DND-41 (cell line): ENCODE measurements at regions not wholly inside any gene's neighbourhood (a gene's known extent, or its start where the extent isn't known, plus 50 kb on each side); places are given as distances from the start of the nearest gene placed in this dataset.

Source experiments
- ATAC-seq: fragments of 200-7000 bp; cut with Tn5 transposase; 3 replicates; pipeline ENCODE4 v1.9.1; 2021; ENCODE audit warnings: low read depth; ENCODE audit not compliant: insufficient read depth
- DNase-seq: peaks from one replicate; pipeline ENCODE4 v3.0.0-alpha.2; 2020
- H2AFZ ChIP-seq: 2 replicates; pipeline ENCODE4 v1.6.0; 2012; ENCODE audit warnings: low read depth, low read length
- H3K27ac ChIP-seq: 2 replicates; pipeline ENCODE4 v1.5.1; 2012; ENCODE audit warnings: low read length, inconsistent platforms
- H3K27me3 ChIP-seq: fragments of 200-600 bp; sonication (generic); 2 replicates; pipeline ENCODE4 v1.6.0; 2012; ENCODE audit warnings: low read length, mild to moderate bottlenecking, inconsistent platforms; ENCODE audit not compliant: insufficient read depth, poor library complexity
- H3K36me3 ChIP-seq: 2 replicates; pipeline ENCODE4 v1.5.1; 2012; ENCODE audit warnings: low read length, inconsistent platforms; ENCODE audit not compliant: insufficient read depth
- H3K4me1 ChIP-seq: 2 replicates; pipeline ENCODE4 v1.5.1; 2012; ENCODE audit warnings: mild to moderate bottlenecking, low read length; ENCODE audit not compliant: insufficient read depth
- H3K4me2 ChIP-seq: 2 replicates; pipeline ENCODE4 v1.6.0; 2012; ENCODE audit warnings: mild to moderate bottlenecking, moderate library complexity, low read length, inconsistent platforms; ENCODE audit not compliant: insufficient read depth
- H3K4me3 ChIP-seq, 2 experiments: fragments of 200-600 bp in 1 of 2; shearing (Covaris generic) in 1 of 2; 2 replicates each; pipeline ENCODE4 v1.5.1; 2012 to 2016; ENCODE audit warnings: inconsistent platforms in 2 of 2, low read length in 2 of 2, mild to moderate bottlenecking in 2 of 2, low read depth in 1 of 2, moderate library complexity in 1 of 2
- H3K79me2 ChIP-seq: 2 replicates; pipeline ENCODE4 v1.6.0; 2012; ENCODE audit warnings: low read length, inconsistent platforms; ENCODE audit not compliant: insufficient read depth
- H3K9ac ChIP-seq: 2 replicates; pipeline ENCODE4 v1.6.0; 2012; ENCODE audit warnings: low read depth, mild to moderate bottlenecking, inconsistent platforms, low read length, moderate library complexity
- H3K9me3 ChIP-seq: 2 replicates; pipeline ENCODE4 v1.5.1; 2012; ENCODE audit warnings: low read length, moderate library complexity, mild to moderate bottlenecking, inconsistent platforms; ENCODE audit not compliant: insufficient read depth, severe bottlenecking
- H4K20me1 ChIP-seq: 2 replicates; pipeline ENCODE4 v1.6.0; 2012; ENCODE audit warnings: low read length; ENCODE audit not compliant: insufficient read depth
- CTCF ChIP-seq: IDR thresholded peaks from 2 replicates; pipeline ENCODE4 v1.5.1; 2012; ENCODE audit warnings: borderline replicate concordance, low read length, moderate library complexity, mild to moderate bottlenecking; ENCODE audit not compliant: poor library complexity, severe bottlenecking; ENCODE audit errors: extremely low read depth
- EZH2 ChIP-seq: IDR thresholded peaks from 3 replicates; pipeline ENCODE4 v1.6.1; 2012; ENCODE audit warnings: borderline replicate concordance, low read depth, mild to moderate bottlenecking, moderate library complexity, low read length, inconsistent platforms; ENCODE audit not compliant: severe bottlenecking

GRCh38 chr4:63396269-63396668, 1013.0 kb downstream of the TECRL start:
- Histone ChIP-seq H3K4me2 (no peak overlapping the region), H3K9me3 (peaks cover 4% of the 10 kb centered on the region), H3K9ac (no peak overlapping the region), H3K27ac (no peak overlapping the region), H3K27me3 (no peaks in the 10 kb centered on the region), H3K36me3 (no peaks in the 10 kb centered on the region), H3K79me2 (no peaks in the 10 kb centered on the region), H4K20me1 (no peaks in the 10 kb centered on the region), H2AFZ (no peak overlapping the region), H3K4me1 (no peaks in the 10 kb centered on the region), H3K4me3 (no peak overlapping the region)
- ATAC-seq (no peak), DNase-seq (no peak)
- TF ChIP-seq EZH2, result no peak
- TF ChIP-seq CTCF, result no peak

DNA sequence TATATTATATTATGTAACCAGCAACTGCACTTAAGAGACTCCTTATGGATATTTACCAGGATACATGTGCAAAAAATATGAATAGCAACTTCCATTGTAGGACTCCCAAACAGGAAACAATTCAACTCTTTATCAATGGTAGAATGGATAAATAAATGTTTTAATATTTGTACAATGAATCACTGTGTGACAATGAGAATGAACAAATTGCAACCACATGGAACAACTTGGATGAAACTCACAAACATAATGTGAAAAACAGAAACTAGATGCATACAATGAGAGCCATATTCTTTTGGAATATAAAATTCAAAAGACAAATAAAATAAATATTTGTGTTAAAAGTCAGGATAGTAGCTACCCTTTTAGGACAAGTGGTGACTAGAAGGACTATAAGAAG, 1015.7 kb downstream of the TECRL start:
- Histone ChIP-seq H3K9me3 (peaks cover 4% of the 10 kb centered on the region), H3K4me1 (no peaks in the 10 kb centered on the region), H2AFZ (no peak overlapping the region), H3K27me3 (no peaks in the 10 kb centered on the region), H3K9ac (no peak overlapping the region), H3K36me3 (no peaks in the 10 kb centered on the region), H3K79me2 (no peaks in the 10 kb centered on the region), H3K4me2 (no peak overlapping the region), H3K27ac (no peak overlapping the region), H4K20me1 (no peaks in the 10 kb centered on the region), H3K4me3 (no peak overlapping the region)
- no peak for TF ChIP-seq CTCF
- DNase-seq (no peak), ATAC-seq (no peak)

- TF ChIP-seq EZH2, result no peak
- TF ChIP-seq CTCF, result no peak
- H3K27me3 ChIP-seq, result no peaks in the 10 kb centered on the region
- H3K4me2 ChIP-seq, result no peak overlapping the region
- no peak overlapping the region for H3K9ac ChIP-seq
- H3K4me1 ChIP-seq, result no peaks in the 10 kb centered on the region
- no peak for DNase-seq
- ATAC-seq, result no peak
- H3K36me3 ChIP-seq, result no peaks in the 10 kb centered on the region
- no peaks in the 10 kb centered on the region for H3K79me2 ChIP-seq
- H4K20me1 ChIP-seq, result no peaks in the 10 kb centered on the region
- no peak overlapping the region for H2AFZ ChIP-seq
- no peak overlapping the region for H3K4me3 ChIP-seq
- H3K27ac ChIP-seq, result no peak overlapping the region
- H3K9me3 ChIP-seq, result peaks cover 2% of the 10 kb centered on the region
Measured at GRCh38 chr4:63379750-63380522, 1029.3 kb downstream of the TECRL start.
